NT2/D1 (cell line): ENCODE measurements at regions not wholly inside any gene's neighbourhood (a gene's known extent, or its start where the extent isn't known, plus 50 kb on each side); places are given as distances from the start of the nearest gene placed in this dataset.

Experiments
- SUZ12 ChIP-seq: IDR thresholded peaks from 2 replicates; pipeline ENCODE4 v1.6.1; 2011; ENCODE audit not compliant: insufficient read length, insufficient read depth; ENCODE audit errors: extremely low read depth
- YY1 ChIP-seq: IDR thresholded peaks from 2 replicates; pipeline ENCODE4 v1.6.1; 2011; ENCODE audit not compliant: insufficient read length, insufficient read depth
- ZNF274 ChIP-seq: IDR thresholded peaks from 2 replicates; pipeline ENCODE4 v1.6.1; 2011; ENCODE audit warnings: mild to moderate bottlenecking, low read depth, low read length

DNA sequence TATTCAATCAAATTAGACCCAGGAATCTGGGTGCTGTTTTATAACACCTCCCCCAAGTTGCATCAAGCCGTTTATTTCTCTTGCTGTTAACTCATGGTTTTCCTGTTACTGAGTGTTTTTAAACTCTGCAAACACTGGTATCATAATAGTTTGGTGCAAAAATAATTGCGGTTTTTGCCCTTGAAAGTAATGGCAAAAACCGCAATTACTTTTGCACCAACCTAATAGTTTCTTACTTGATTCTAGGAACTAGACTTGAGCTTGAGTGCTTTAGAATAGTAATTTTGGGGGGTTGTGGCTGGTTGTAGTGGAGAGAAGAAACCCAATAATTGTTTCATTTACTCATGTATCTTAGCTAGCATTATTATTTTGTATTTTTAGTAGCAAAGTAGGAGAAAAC, 156.6 kb downstream of the FHIP1A start:
- no peak for TF ChIP-seq YY1
- TF ChIP-seq ZNF274, result no peak
- TF ChIP-seq SUZ12, result no peak
